ENCODE measurements at regions not wholly inside any gene's neighbourhood (a gene's known extent, or its start where the extent isn't known, plus 50 kb on each side); places are given as distances from the start of the nearest gene placed in this dataset.

GRCh38 chr7:24462117-24462516 lies 111.1 kb upstream of the PALS2 start:
- intact Hi-C loops (cut with DNase I), result no loop called here
- WGBS (ENCODE audit: insufficient coverage, low coverage, low lambda C conversion rate, missing lambda C conversion rate), result 17% methylated on average over 2 of the region's 2 CpGs

GRCh38 chr7:24462984-24463383 lies 110.3 kb upstream of the PALS2 start:
- Histone ChIP-seq H3K4me1 (peaks cover 0 to 13% (median 0%) of the 10 kb centered on the region in 4 donors), H3K9me3 (no peaks in the 10 kb centered on the region), H3K27ac (no peak overlapping the region), H3K36me3 (no peaks in the 10 kb centered on the region), H3K4me3 (no peak overlapping the region), H3K27me3 (no peaks in the 10 kb centered on the region)
- intact Hi-C loops (cut with DNase I), result no loop called here
- ATAC-seq, result no peak
- TF ChIP-seq POLR2A (IDR thresholded peaks at IDR 0.05), result no peak
- no peak for TF ChIP-seq CTCF (IDR thresholded peaks at IDR 0.05)
- WGBS (ENCODE audit: insufficient coverage, low coverage, low lambda C conversion rate, missing lambda C conversion rate), result 92% methylated on average over 2 of the region's 2 CpGs
- no peak for DNase-seq

More at GRCh38 chr7:24462117-24462516, 111.1 kb upstream of the PALS2 start:
- Histone ChIP-seq H3K4me3 (no peak overlapping the region), H3K36me3 (no peaks in the 10 kb centered on the region), H3K4me1 (peaks cover 0 to 21% (median 4%) of the 10 kb centered on the region in 4 donors), H3K27ac (no peak overlapping the region), H3K9me3 (no peaks in the 10 kb centered on the region), H3K27me3 (no peaks in the 10 kb centered on the region)
- no peak for DNase-seq
- no peak for TF ChIP-seq CTCF (IDR thresholded peaks at IDR 0.05)
- TF ChIP-seq POLR2A (IDR thresholded peaks at IDR 0.05), result no peak
- ATAC-seq, result no peak

DNA sequence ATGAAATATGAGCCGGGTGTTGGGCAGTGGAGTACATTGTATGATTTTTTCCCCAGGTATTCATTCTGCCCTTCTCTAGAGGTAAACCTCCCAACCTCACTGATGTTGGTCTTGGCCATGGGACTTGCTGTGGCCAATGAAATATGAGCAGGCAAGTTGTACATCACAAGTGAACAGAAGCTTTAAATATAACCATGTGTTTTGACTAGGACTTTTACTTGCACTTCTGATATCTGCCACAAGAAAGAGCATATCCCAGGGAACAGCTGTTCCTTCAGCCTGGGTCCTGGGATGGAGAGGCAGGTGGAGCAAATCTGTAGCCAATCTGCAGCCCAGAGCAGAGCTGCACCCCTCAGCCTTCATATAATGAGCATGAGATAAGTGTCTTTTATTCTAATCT lies 109.8 kb upstream of the PALS2 start:
- intact Hi-C loops (cut with DNase I), result no loop called here
- Histone ChIP-seq H3K4me1 (peaks cover 0 to 13% (median 0%) of the 10 kb centered on the region in 4 donors), H3K27me3 (no peaks in the 10 kb centered on the region), H3K4me3 (no peak overlapping the region), H3K27ac (no peak overlapping the region), H3K9me3 (no peaks in the 10 kb centered on the region), H3K36me3 (no peaks in the 10 kb centered on the region)
- WGBS (ENCODE audit: insufficient coverage, low coverage, low lambda C conversion rate, missing lambda C conversion rate), result 94% methylated on average over 1 of the region's 1 CpG
- DNase-seq, result no peak
- no peak for ATAC-seq
- TF ChIP-seq CTCF (IDR thresholded peaks at IDR 0.05), result no peak
- no peak for TF ChIP-seq POLR2A (IDR thresholded peaks at IDR 0.05)

DNA sequence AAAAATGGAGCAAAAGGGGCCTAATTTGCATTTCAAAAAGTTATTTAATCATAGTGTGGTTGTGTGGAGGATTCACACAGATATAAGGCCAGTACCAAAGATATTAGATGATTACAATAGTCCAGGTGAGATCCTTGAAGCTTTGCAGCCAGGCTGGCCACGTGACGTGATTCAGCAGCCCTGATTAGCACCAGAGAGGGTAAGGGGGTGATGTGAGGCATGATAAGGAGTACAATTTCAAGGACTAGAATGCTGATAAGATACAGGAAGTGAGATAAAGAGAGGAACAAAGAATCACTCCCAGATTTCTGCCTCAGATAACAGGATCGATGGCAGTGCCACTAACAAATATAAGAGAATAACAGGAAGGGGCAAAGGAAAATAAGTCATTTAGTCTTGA lies 108.4 kb upstream of the PALS2 start:
- DNase-seq (no peak), ATAC-seq (no peak)
- TF ChIP-seq POLR2A (IDR thresholded peaks at IDR 0.05), result no peak
- TF ChIP-seq CTCF (IDR thresholded peaks at IDR 0.05), result no peak
- no peak overlapping the region for H3K4me3 ChIP-seq
- no peaks in the 10 kb centered on the region for H3K36me3 ChIP-seq
- H3K9me3 ChIP-seq, result no peaks in the 10 kb centered on the region
- H3K4me1 ChIP-seq, result peaks cover 0 to 13% (median 0%) of the 10 kb centered on the region in 4 donors
- H3K27me3 ChIP-seq, result no peaks in the 10 kb centered on the region
- intact Hi-C loops (cut with DNase I), result no loop called here
- 71% methylated on average over 3 of the region's 3 CpGs for WGBS (ENCODE audit: insufficient coverage, low coverage, low lambda C conversion rate, missing lambda C conversion rate)
- no peak overlapping the region for H3K27ac ChIP-seq

Data from right lobe of liver (tissue), 6 donors.